AG04450 (cell line): ENCODE measurements at regions not wholly inside any gene's neighbourhood (a gene's known extent, or its start where the extent isn't known, plus 50 kb on each side); places are given as distances from the start of the nearest gene placed in this dataset.
"Not testable (repeated sequence)": the region's sequence is repeated elsewhere in the genome, so short reads cannot be mapped to it uniquely, and the experiment has no call there.

ENCODE experiments used
- CTCF ChIA-PET: fragments of 300-600, 350-600 bp; formaldehyde crosslinking; extraction: SDS; loops from one replicate; lab custom pipeline; 2022; ENCODE audit warnings: antibody characterized with exemption, inconsistent platforms; lab: Charles Lee
- POLR2A ChIA-PET: fragments of 350-600 bp; formaldehyde crosslinking; extraction: SDS; loops from one replicate; lab custom pipeline; 2021; ENCODE audit warnings: antibody characterized with exemption, inconsistent platforms; lab: Yijun Ruan, JAX
- DNase-seq: peaks from one replicate; pipeline ENCODE4 v3.0.0-alpha.2; 2011; ENCODE audit warnings: low read depth, low spot score
- H3K27ac ChIP-seq: one replicate; pipeline ENCODE4 v1.5.1; 2012; ENCODE audit warnings: low read depth, low read length, control low read depth
- H3K27me3 ChIP-seq: one replicate; pipeline ENCODE4 v1.6.0; 2012; ENCODE audit warnings: low read length; ENCODE audit not compliant: control insufficient read depth, insufficient read depth
- H3K4me3 ChIP-seq: 2 replicates; pipeline ENCODE4 v1.5.1; 2011; ENCODE audit warnings: mild to moderate bottlenecking, low read depth, low read length, control low read depth
- H3K9me3 ChIP-seq: 2 replicates; pipeline ENCODE4 v1.5.1; 2012; ENCODE audit warnings: low read length; ENCODE audit not compliant: control insufficient read depth, insufficient read depth
- TF ChIP-seq, protein P1 (sequence below): IDR thresholded peaks from 2 replicates; pipeline ENCODE4 v1.5.1; 2011; ENCODE audit warnings: low read depth, low read length, control low read depth, inconsistent platforms

DNA sequence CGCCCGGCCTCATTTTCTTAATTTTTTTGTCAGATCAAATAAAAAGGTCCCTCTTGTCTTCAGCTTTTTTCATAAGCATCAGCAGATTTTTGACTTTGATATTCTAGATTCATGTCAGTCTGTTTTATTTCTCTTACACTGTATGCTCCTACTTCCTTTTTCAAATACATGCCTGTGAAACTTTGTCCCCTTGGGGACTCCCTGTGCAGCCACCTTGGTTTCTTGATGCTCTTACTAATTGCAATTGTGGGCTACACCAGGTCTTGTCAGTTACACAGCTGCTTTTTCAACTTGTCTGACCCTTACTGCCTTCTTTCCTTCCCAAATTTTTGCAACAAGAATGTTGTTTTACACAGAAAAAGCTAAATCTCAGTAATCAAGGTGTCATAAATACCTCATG lies 238.2 kb upstream of the KCNN2 start:
- ChIA-PET POLR2A (no interaction called here), CTCF (interaction anchor here (1.6 kb wide), 1 partner anchor 327 kb away, joined by 3 read pairs; no protein-coding TSS in a partner anchor)
- TF ChIP-seq, protein P1, sequence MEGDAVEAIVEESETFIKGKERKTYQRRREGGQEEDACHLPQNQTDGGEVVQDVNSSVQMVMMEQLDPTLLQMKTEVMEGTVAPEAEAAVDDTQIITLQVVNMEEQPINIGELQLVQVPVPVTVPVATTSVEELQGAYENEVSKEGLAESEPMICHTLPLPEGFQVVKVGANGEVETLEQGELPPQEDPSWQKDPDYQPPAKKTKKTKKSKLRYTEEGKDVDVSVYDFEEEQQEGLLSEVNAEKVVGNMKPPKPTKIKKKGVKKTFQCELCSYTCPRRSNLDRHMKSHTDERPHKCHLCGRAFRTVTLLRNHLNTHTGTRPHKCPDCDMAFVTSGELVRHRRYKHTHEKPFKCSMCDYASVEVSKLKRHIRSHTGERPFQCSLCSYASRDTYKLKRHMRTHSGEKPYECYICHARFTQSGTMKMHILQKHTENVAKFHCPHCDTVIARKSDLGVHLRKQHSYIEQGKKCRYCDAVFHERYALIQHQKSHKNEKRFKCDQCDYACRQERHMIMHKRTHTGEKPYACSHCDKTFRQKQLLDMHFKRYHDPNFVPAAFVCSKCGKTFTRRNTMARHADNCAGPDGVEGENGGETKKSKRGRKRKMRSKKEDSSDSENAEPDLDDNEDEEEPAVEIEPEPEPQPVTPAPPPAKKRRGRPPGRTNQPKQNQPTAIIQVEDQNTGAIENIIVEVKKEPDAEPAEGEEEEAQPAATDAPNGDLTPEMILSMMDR, result no peak
- DNase-seq, result no peak
- peaks cover 4% of the 10 kb centered on the region for H3K9me3 ChIP-seq
- no peaks in the 10 kb centered on the region for H3K27me3 ChIP-seq
- no peak overlapping the region for H3K27ac ChIP-seq
- no peak overlapping the region for H3K4me3 ChIP-seq

DNA sequence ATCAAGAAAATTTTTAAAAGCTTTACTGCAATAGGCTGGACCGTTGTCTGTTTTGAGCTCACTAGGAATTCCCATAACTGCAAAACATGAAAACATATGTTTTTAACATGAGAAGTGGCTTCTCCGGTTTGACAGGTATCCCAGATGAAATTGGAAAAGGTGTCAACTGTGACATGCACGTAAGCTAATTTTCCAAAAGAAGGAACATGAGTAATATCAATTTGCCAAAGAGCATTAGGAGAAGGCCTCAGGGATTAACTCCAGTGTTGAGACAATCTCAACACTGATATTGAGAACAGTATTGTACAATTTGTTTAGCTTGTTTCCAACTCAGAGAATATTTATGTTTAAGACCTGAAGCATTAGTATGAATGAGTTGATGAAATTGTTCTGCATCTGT lies 215.5 kb upstream of the KCNN2 start:
- no peak for DNase-seq
- no peak overlapping the region for H3K27ac ChIP-seq
- no peak overlapping the region for H3K4me3 ChIP-seq
- TF ChIP-seq, protein P1, result no peak
- ChIA-PET POLR2A (no interaction called here), CTCF (no interaction called here)
- peaks cover 5% of the 10 kb centered on the region; the same call in 1 of the 2 replicates for H3K9me3 ChIP-seq
- H3K27me3 ChIP-seq, result no peaks in the 10 kb centered on the region

DNA sequence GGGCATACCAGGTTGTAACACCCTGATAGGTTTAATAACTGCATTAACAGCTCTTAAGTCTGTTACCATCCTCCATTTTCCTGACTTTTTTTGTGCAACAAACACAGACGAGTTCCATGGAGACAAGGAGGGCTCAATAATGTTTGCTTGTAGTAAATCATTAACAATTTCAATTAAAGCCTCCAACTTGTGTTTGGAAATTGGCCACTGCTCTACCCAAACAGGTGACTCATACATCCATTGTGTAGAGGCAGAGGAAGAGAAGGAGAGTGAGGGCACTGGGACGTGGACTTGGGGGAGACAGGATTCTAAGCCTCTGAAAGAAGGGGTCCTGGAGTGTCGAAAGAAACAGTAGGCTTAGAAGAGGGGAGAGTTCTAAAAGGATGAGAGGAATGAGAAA lies 213.6 kb upstream of the KCNN2 start:
- H3K27ac ChIP-seq, result no peak overlapping the region
- peaks cover 5% of the 10 kb centered on the region; the same call in 1 of the 2 replicates for H3K9me3 ChIP-seq
- no peak for DNase-seq
- CTCF ChIA-PET, result no interaction called here
- H3K27me3 ChIP-seq, result no peaks in the 10 kb centered on the region
- H3K4me3 ChIP-seq, result no peak overlapping the region
- POLR2A ChIA-PET, result no interaction called here
- TF ChIP-seq, protein P1, result no peak

DNA sequence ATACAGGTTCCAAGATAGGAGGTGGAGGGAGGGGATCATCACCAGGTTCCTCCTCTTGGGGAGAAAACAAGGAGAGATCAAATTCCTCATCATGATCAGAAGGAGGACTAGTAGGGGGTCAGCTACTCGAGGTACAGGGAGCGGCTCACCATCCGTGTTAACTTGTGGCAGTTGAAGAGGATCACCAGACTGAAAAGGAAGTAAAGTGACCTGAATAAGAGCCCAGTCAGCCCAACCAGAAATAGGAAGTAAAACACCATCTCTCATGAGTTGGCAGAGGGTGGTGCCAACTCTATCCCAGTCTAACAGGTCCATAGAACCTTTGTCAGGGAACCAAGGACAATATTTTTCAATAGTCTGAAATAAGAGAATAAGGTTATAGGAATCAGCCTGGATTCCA lies 213.1 kb upstream of the KCNN2 start:
- H3K4me3 ChIP-seq, H3K9me3 ChIP-seq, POLR2A ChIA-PET, DNase-seq, H3K27me3 ChIP-seq, CTCF ChIA-PET, H3K27ac ChIP-seq: not testable (repeated sequence)

DNA sequence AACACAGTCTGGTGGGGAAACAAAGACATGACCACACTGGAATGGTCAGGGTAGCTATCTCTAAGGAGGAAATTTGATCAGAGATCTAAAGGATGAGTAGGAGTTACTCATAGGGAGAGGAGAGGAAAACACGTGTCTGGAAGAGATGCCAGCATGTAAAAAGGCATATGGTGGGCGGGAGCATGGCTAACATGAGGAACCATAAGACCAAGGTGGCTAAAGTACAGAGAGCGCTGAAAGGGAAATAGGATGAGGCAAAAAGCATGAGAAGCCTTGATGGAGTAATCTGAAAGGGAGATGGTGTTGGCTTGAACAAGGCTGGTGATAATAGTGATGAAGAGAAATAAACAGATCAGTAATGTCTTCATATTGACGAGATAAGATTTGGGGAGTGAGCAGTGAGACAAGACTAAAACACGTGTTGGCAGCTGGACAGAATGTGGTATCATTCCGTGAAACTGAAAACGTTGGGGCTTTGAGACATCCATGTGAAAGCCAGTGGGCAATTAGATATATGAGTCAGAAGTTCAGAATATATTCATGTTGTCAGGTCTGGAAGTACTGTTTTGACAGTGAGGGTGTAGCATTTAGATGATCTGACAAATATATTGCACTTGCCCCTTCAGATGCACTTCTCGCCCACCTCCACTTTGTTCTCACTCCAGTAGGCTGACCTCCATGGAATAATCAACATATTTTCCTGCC lies 209.1 kb upstream of the KCNN2 start:
- TF ChIP-seq, protein P1, result no peak
- no peaks in the 10 kb centered on the region for H3K27me3 ChIP-seq
- POLR2A ChIA-PET, result no interaction called here
- peaks cover 3% of the 10 kb centered on the region; the same call in 1 of the 2 replicates for H3K9me3 ChIP-seq
- H3K4me3 ChIP-seq, result no peak overlapping the region
- DNase-seq, result no peak
- no peak overlapping the region for H3K27ac ChIP-seq
- CTCF ChIA-PET, result no interaction called here
